ENCODE measurements at regions not wholly inside any gene's neighbourhood (a gene's known extent, or its start where the extent isn't known, plus 50 kb on each side); places are given as distances from the start of the nearest gene placed in this dataset.

DNA sequence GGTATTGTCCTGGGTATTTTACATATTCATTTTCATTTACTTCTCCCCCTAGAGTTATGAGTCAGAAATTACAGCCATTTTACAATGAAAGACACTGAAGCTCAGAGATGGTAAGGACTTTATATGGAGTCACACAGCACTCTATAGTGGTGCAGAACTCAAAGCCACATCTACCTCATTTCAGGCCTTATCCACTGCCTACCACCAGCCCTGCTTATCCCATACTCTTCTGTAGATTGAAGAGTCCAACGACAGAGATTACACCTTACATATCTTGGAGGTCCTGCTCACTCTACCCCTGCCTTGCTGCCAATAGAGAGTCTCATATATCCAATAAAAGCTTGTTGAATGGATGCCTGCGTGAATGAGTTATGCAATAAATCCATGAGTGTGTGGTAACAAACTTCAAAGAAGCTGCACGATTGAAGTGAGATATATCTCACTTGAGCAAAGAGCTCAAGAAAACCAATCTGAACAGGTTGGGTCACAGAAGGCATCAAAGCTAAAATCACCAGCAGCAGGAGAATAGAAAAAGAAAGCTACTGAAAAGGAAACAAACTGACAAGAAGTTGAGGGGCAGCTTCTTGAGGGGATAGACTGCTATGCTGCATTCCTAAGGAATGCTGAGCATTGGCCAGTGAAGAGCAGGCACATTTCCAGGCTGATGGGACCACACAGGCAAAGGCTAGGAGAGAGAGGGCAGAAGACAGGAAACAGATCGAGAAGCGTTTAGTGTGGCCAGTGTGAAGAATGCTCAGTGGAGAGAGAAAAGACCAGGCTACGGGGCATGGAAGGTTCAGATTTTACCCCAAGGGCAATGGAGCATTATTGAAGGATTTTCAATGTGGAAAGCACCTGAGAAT, 585.6 kb downstream of the DHX35 start:
- H3K27me3 ChIP-seq (ENCODE audit: insufficient read depth, low read length): no peaks in the 10 kb centered on the region
- TF ChIP-seq, protein P1, sequence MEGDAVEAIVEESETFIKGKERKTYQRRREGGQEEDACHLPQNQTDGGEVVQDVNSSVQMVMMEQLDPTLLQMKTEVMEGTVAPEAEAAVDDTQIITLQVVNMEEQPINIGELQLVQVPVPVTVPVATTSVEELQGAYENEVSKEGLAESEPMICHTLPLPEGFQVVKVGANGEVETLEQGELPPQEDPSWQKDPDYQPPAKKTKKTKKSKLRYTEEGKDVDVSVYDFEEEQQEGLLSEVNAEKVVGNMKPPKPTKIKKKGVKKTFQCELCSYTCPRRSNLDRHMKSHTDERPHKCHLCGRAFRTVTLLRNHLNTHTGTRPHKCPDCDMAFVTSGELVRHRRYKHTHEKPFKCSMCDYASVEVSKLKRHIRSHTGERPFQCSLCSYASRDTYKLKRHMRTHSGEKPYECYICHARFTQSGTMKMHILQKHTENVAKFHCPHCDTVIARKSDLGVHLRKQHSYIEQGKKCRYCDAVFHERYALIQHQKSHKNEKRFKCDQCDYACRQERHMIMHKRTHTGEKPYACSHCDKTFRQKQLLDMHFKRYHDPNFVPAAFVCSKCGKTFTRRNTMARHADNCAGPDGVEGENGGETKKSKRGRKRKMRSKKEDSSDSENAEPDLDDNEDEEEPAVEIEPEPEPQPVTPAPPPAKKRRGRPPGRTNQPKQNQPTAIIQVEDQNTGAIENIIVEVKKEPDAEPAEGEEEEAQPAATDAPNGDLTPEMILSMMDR (IDR thresholded peaks at IDR 0.05; ENCODE audit: extremely low read depth, low read depth, low read length): no peak

DNA sequence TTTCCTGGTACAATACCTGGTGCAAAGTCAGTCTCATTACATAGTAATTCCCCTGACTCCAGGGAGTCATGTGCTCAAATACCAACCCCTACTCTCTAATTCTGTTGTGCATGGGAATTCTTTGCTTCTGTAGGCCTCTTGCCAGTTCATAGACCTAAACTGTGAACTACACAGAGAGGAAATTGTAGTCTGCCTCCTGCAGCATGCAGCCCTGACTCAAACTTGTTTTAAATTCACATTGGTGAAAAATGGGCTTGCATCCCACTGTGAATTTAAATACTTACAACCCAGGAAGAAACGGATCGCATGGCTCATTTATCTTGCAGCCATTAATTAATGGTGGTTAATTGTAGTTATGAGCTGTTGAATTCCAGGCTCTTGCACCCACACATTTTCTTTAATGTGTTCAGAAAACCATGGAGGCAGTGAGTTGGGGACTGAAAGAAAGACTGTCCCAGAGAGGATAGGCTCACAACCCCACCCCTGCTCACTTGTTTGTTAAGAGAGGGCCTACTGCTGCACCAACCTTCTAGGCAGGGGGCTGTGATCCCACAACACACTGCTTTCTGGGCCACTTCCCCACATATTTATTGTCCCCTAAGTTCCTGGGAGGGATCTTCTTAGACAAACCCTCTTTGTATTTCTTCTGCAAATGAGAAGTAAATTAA, 579.1 kb downstream of the DHX35 start:
- Histone ChIP-seq H2AFZ (ENCODE audit: low read length) (no peak overlapping the region), H3K4me2 (ENCODE audit: insufficient read depth, low read length) (no peak overlapping the region), H3K36me3 (ENCODE audit: insufficient read depth, low read length) (no peaks in the 10 kb centered on the region), H4K20me1 (ENCODE audit: insufficient read depth, low read length) (no peaks in the 10 kb centered on the region), H3K27me3 (ENCODE audit: insufficient read depth, low read length) (no peaks in the 10 kb centered on the region), H3K4me3 (ENCODE audit: insufficient read depth, low read length) (no peak overlapping the region), H3K27ac (ENCODE audit: low read depth, low read length) (no peak overlapping the region), H3K4me1 (ENCODE audit: insufficient read depth, low read length) (no peaks in the 10 kb centered on the region), H3K9me3 (ENCODE audit: low read depth, low read length) (no peaks in the 10 kb centered on the region), H3K79me2 (ENCODE audit: insufficient read depth, low read length) (no peaks in the 10 kb centered on the region)
- TF ChIP-seq, protein P1 (IDR thresholded peaks at IDR 0.05; ENCODE audit: extremely low read depth, low read depth, low read length): no peak
- no peak for DNase-seq (ENCODE audit: insufficient read length, low spot score, missing footprints)

More for the DNA sequence above, 585.6 kb downstream of the DHX35 start:
- Histone ChIP-seq H3K4me1 (ENCODE audit: insufficient read depth, low read length) (no peaks in the 10 kb centered on the region), H2AFZ (ENCODE audit: low read length) (no peak overlapping the region), H3K9me3 (ENCODE audit: low read depth, low read length) (no peaks in the 10 kb centered on the region), H3K36me3 (ENCODE audit: insufficient read depth, low read length) (no peaks in the 10 kb centered on the region), H4K20me1 (ENCODE audit: insufficient read depth, low read length) (no peaks in the 10 kb centered on the region), H3K4me3 (ENCODE audit: insufficient read depth, low read length) (no peak overlapping the region), H3K79me2 (ENCODE audit: insufficient read depth, low read length) (no peaks in the 10 kb centered on the region), H3K27ac (ENCODE audit: low read depth, low read length) (no peak overlapping the region), H3K4me2 (ENCODE audit: insufficient read depth, low read length) (no peak overlapping the region)
- DNase-seq (ENCODE audit: insufficient read length, low spot score, missing footprints): peak; percentile 50

DNA sequence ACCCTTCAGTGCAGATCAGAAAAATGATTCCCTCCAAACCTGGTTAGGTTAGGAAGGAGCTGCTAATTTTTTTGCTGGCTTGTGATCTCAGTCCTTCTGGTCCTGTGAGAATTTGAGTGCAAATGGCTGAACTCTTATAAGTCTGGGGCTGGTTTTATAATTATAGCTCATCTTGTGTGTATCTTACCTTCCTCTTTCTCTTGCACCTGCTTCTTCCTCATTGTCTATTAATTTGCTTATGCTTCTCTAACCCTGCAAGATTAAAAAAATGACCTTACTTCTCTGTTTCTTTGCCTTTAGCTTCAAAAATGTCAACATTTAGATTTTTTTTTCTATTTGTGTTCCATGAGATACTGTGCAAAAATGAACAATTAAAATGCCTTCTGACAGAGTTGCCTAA, 576.2 kb downstream of the DHX35 start:
- no peaks in the 10 kb centered on the region for H3K9me3 ChIP-seq (ENCODE audit: low read depth, low read length)
- no peak overlapping the region for H3K4me3 ChIP-seq (ENCODE audit: insufficient read depth, low read length)
- TF ChIP-seq, protein P1 (IDR thresholded peaks at IDR 0.05; ENCODE audit: extremely low read depth, low read depth, low read length): no peak
- no peak for DNase-seq (ENCODE audit: insufficient read length, low spot score, missing footprints)
- H3K27ac ChIP-seq (ENCODE audit: low read depth, low read length): no peak overlapping the region
- no peaks in the 10 kb centered on the region for H3K36me3 ChIP-seq (ENCODE audit: insufficient read depth, low read length)
- H4K20me1 ChIP-seq (ENCODE audit: insufficient read depth, low read length): no peaks in the 10 kb centered on the region
- no peaks in the 10 kb centered on the region for H3K4me1 ChIP-seq (ENCODE audit: insufficient read depth, low read length)
- no peak overlapping the region for H2AFZ ChIP-seq (ENCODE audit: low read length)
- H3K27me3 ChIP-seq (ENCODE audit: insufficient read depth, low read length): no peaks in the 10 kb centered on the region
- no peaks in the 10 kb centered on the region for H3K79me2 ChIP-seq (ENCODE audit: insufficient read depth, low read length)
- H3K4me2 ChIP-seq (ENCODE audit: insufficient read depth, low read length): no peak overlapping the region

DNA sequence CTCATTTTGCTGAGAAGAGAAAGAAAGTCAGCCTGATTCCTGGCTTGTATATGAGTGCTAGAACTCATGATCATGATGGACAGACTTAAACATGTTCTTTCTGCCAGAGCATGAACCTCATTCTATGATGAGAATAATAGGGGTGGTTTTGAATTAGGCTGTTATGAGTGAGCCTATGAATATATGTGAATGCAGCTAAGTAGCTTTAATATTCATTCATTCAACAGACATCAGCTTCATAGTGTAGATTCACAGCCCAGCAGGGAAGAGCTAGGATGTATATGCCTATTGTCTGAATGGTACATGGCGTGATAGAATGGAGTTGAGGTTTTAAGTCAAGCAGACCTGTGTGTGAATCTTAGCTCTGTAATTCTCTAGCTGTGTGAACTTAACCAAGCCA, 573.2 kb downstream of the DHX35 start:
- Histone ChIP-seq H3K4me1 (ENCODE audit: insufficient read depth, low read length) (no peaks in the 10 kb centered on the region), H3K27ac (ENCODE audit: low read depth, low read length) (no peak overlapping the region), H2AFZ (ENCODE audit: low read length) (no peak overlapping the region), H4K20me1 (ENCODE audit: insufficient read depth, low read length) (no peaks in the 10 kb centered on the region), H3K79me2 (ENCODE audit: insufficient read depth, low read length) (no peaks in the 10 kb centered on the region), H3K4me3 (ENCODE audit: insufficient read depth, low read length) (no peak overlapping the region), H3K36me3 (ENCODE audit: insufficient read depth, low read length) (no peaks in the 10 kb centered on the region), H3K4me2 (ENCODE audit: insufficient read depth, low read length) (no peak overlapping the region), H3K27me3 (ENCODE audit: insufficient read depth, low read length) (no peaks in the 10 kb centered on the region), H3K9me3 (ENCODE audit: low read depth, low read length) (no peaks in the 10 kb centered on the region)
- TF ChIP-seq, protein P1 (IDR thresholded peaks at IDR 0.05; ENCODE audit: extremely low read depth, low read depth, low read length): no peak
- no peak for DNase-seq (ENCODE audit: insufficient read length, low spot score, missing footprints)
